ENCODE measurements at regions not wholly inside any gene's neighbourhood (a gene's known extent, or its start where the extent isn't known, plus 50 kb on each side); places are given as distances from the start of the nearest gene placed in this dataset.

GRCh38 chr13:34246511-34246910 lies 428.6 kb downstream of the RFC3 start:
- DNase-seq (no peak), ATAC-seq (no peak)
- intact Hi-C loops (cut with DNase I, micrococcal nuclease): no loop called here

GRCh38 chr13:34247596-34247995 lies 429.6 kb downstream of the RFC3 start:
- no peak for DNase-seq
- peak; percentile 77 for ATAC-seq
- intact Hi-C loops (cut with DNase I, micrococcal nuclease): no loop called here

GRCh38 chr13:34249546-34250039 lies 431.6 kb downstream of the RFC3 start:
- intact Hi-C loops (cut with DNase I, micrococcal nuclease): no loop called here

GRCh38 chr13:34250151-34250670 lies 432.3 kb downstream of the RFC3 start:
- intact Hi-C loops (cut with DNase I, micrococcal nuclease): no loop called here
- no peak for ATAC-seq

More at GRCh38 chr13:34249546-34250039, 431.6 kb downstream of the RFC3 start:
- ATAC-seq: no peak
- no peak for DNase-seq

GRCh38 chr13:34254366-34254765 lies 436.4 kb downstream of the RFC3 start:
- intact Hi-C loops (cut with DNase I, micrococcal nuclease): no loop called here
- no peak for DNase-seq
- ATAC-seq: no peak

More at GRCh38 chr13:34250151-34250670, 432.3 kb downstream of the RFC3 start:
- DNase-seq: no peak

- no peak for ATAC-seq
- intact Hi-C loops (cut with DNase I, micrococcal nuclease): no loop called here
- no peak for DNase-seq
Observed at GRCh38 chr13:34255711-34256110, 437.8 kb downstream of the RFC3 start.

GRCh38 chr13:34256236-34256635 lies 438.3 kb downstream of the RFC3 start:
- no peak for ATAC-seq
- intact Hi-C loops (cut with DNase I, micrococcal nuclease): no loop called here

GRCh38 chr13:34257966-34258365 lies 440.0 kb downstream of the RFC3 start:
- no peak for DNase-seq
- no peak for ATAC-seq
- intact Hi-C loops (cut with DNase I, micrococcal nuclease): no loop called here

More at GRCh38 chr13:34256236-34256635, 438.3 kb downstream of the RFC3 start:
- DNase-seq: peak in 1 of 2 donors; percentile 11

- DNase-seq (no peak), ATAC-seq (no peak)
- intact Hi-C loops (cut with DNase I, micrococcal nuclease): no loop called here
Observed at GRCh38 chr13:34258646-34259386, 440.9 kb downstream of the RFC3 start.

GRCh38 chr13:34263681-34264080 lies 445.7 kb downstream of the RFC3 start:
- DNase-seq (no peak), ATAC-seq (no peak)
- intact Hi-C loops (cut with DNase I, micrococcal nuclease): no loop called here

- intact Hi-C loops (cut with DNase I, micrococcal nuclease): no loop called here
- no peak for ATAC-seq
- no peak for DNase-seq
Observed at GRCh38 chr13:34265046-34265679, 447.2 kb downstream of the RFC3 start.

GRCh38 chr13:34276764-34277163 lies 458.8 kb downstream of the RFC3 start:
- intact Hi-C loops (cut with DNase I, micrococcal nuclease): no loop called here
- DNase-seq (no peak), ATAC-seq (peak; percentile 64)

- DNase-seq (no peak), ATAC-seq (no peak)
- intact Hi-C loops (cut with DNase I, micrococcal nuclease): no loop called here
Observed at GRCh38 chr13:34277936-34278335, 460.0 kb downstream of the RFC3 start.

GRCh38 chr13:34278780-34279179 lies 460.8 kb downstream of the RFC3 start:
- intact Hi-C loops (cut with DNase I, micrococcal nuclease): no loop called here
- DNase-seq: no peak
- ATAC-seq: no peak

- intact Hi-C loops (cut with DNase I, micrococcal nuclease): loop anchor here in 1 of 2 donors (10.0 kb wide), 1 partner anchor 156 kb away; no protein-coding TSS in a partner anchor
- ATAC-seq (no peak), DNase-seq (no peak)
Observed at GRCh38 chr13:34290661-34291060, 472.7 kb downstream of the RFC3 start.

- ATAC-seq: no peak
Observed at GRCh38 chr13:34294483-34295129, 476.7 kb downstream of the RFC3 start.

GRCh38 chr13:34300559-34300958 lies 482.6 kb downstream of the RFC3 start:
- intact Hi-C loops (cut with DNase I, micrococcal nuclease): no loop called here
- ATAC-seq (peak; percentile 63), DNase-seq (no peak)

More at GRCh38 chr13:34294483-34295129, 476.7 kb downstream of the RFC3 start:
- intact Hi-C loops (cut with DNase I, micrococcal nuclease): loop anchor here in 1 of 2 donors (10.0 kb wide), 1 partner anchor 160 kb away; no protein-coding TSS in a partner anchor
- peak in 1 of 2 donors; percentile 5 for DNase-seq

GRCh38 chr13:34302596-34302995 lies 484.6 kb downstream of the RFC3 start:
- intact Hi-C loops (cut with DNase I, micrococcal nuclease): no loop called here
- no peak for ATAC-seq
- DNase-seq: no peak

GRCh38 chr13:34303346-34303745 lies 485.4 kb downstream of the RFC3 start:
- no peak for DNase-seq
- intact Hi-C loops (cut with DNase I, micrococcal nuclease): no loop called here
- ATAC-seq: no peak

All from left colon (tissue), 2 donors.